Endothelial cell of umbilical vein (primary cell): ENCODE measurements at regions not wholly inside any gene's neighbourhood (a gene's known extent, or its start where the extent isn't known, plus 50 kb on each side); places are given as distances from the start of the nearest gene placed in this dataset.

ENCODE experiments used
- BruUV-seq: library from RNA; stranded (reverse); fragments of 400-500 nt; replicated peaks from 2 replicates; lab custom pipeline; 2021; lab: Mats Ljungman, UMichigan
- CTCF ChIA-PET: fragments of 300-600, 350-600 bp; sonication (Branson Sonifier 250); formaldehyde crosslinking; loops from one replicate; lab custom pipeline; 2021; ENCODE audit warnings: antibody characterized with exemption, inconsistent platforms; lab: Charles Lee
- POLR2A ChIA-PET: fragments of 300-600, 350-600 bp; sonication (Branson Sonifier 250); formaldehyde crosslinking; loops from one replicate; lab custom pipeline; 2021; ENCODE audit warnings: antibody characterized with exemption, inconsistent platforms; lab: Charles Lee
- DNase-seq: peaks from one replicate; pipeline ENCODE4 v3.0.0-alpha.2; 2011; ENCODE audit warnings: low read depth, low spot score
- FAIRE-seq: peaks from 2 replicates; lab custom pipeline; 2011; peaks lifted over from hg19 to GRCh38; lab: Jason Lieb, UNC
- H2AFZ ChIP-seq: 2 replicates; pipeline ENCODE4 v1.6.0; 2012; ENCODE audit warnings: low read depth, low read length, control low read depth, inconsistent platforms
- H3K27ac ChIP-seq: 2 replicates; pipeline ENCODE4 v1.5.1; 2011; ENCODE audit warnings: low read depth, mild to moderate bottlenecking, control low read depth, low read length, moderate library complexity; ENCODE audit not compliant: insufficient read depth
- H3K27me3 ChIP-seq, 2 experiments: 2 replicates each; pipeline versions ENCODE4 v1.6.0 to v1.6.1; 2011; ENCODE audit warnings: low read length in 2 of 2, mixed read lengths in 1 of 2; ENCODE audit not compliant: control insufficient read depth in 2 of 2, insufficient read depth in 2 of 2
- H3K36me3 ChIP-seq, 2 experiments: 2 replicates in 1 of 2; 3 replicates in 1 of 2; pipeline ENCODE4 v1.5.1; 2011; ENCODE audit warnings: low read length in 2 of 2, mild to moderate bottlenecking in 1 of 2, moderate library complexity in 1 of 2; ENCODE audit not compliant: control insufficient read depth in 2 of 2, insufficient read depth in 2 of 2; ENCODE audit errors: extremely low read depth in 1 of 2
- H3K4me1 ChIP-seq: 3 replicates; pipeline ENCODE4 v1.5.1; 2011; ENCODE audit warnings: mild to moderate bottlenecking, low read length; ENCODE audit not compliant: control insufficient read depth, insufficient read depth; ENCODE audit errors: extremely low read depth
- H3K4me2 ChIP-seq: 2 replicates; pipeline ENCODE4 v1.6.1; 2011; ENCODE audit warnings: low read length, control low read depth, mixed read lengths; ENCODE audit not compliant: insufficient read depth
- H3K4me3 ChIP-seq, 3 experiments: fragments of 200-600 bp in 1 of 3; sonication (generic), shearing (Covaris generic) in 1 of 3; replicated peaks in 1 of 3; 2 replicates each; pipeline ENCODE4 v1.5.1; 2011 to 2016; ENCODE audit warnings: control low read depth in 3 of 3, low read length in 3 of 3, mild to moderate bottlenecking in 2 of 3, inconsistent platforms in 1 of 3, low read depth in 1 of 3, moderate library complexity in 1 of 3; ENCODE audit not compliant: insufficient read depth in 1 of 3
- H3K79me2 ChIP-seq: 2 replicates; pipeline ENCODE4 v1.6.0; 2012; ENCODE audit warnings: low read length, inconsistent platforms; ENCODE audit not compliant: control insufficient read depth, insufficient read depth
- H3K9ac ChIP-seq: replicated peaks from 2 replicates; pipeline ENCODE3; 2011; ENCODE audit warnings: low read length, control low read depth; ENCODE audit not compliant: insufficient read depth; ENCODE audit errors: extremely low read depth
- H3K9me1 ChIP-seq: replicated peaks from 3 replicates; pipeline ENCODE4 v1.6.0; 2011; ENCODE audit warnings: mild to moderate bottlenecking, low read length; ENCODE audit not compliant: control insufficient read depth, insufficient read depth; ENCODE audit errors: extremely low read depth
- H3K9me3 ChIP-seq: replicated peaks from 2 replicates; pipeline ENCODE4 v1.5.1; 2012; ENCODE audit warnings: low read length, inconsistent platforms; ENCODE audit not compliant: control insufficient read depth, insufficient read depth
- H4K20me1 ChIP-seq: replicated peaks from 2 replicates; pipeline ENCODE3; 2011; ENCODE audit warnings: mild to moderate bottlenecking, low read length; ENCODE audit not compliant: control insufficient read depth, insufficient read depth; ENCODE audit errors: extremely low read depth
- FOS ChIP-seq: IDR thresholded peaks from 2 replicates; pipeline ENCODE4 v1.6.1; 2011; ENCODE audit warnings: mild to moderate bottlenecking, low read length, moderate library complexity, borderline replicate concordance; ENCODE audit not compliant: insufficient read depth
- JUN ChIP-seq: IDR thresholded peaks from 2 replicates; pipeline ENCODE4 v1.6.1; 2011; ENCODE audit warnings: borderline replicate concordance, low read depth; ENCODE audit not compliant: insufficient read length, insufficient read depth
- POLR2AphosphoS5 ChIP-seq: IDR thresholded peaks from 2 replicates; pipeline ENCODE4 v1.6.1; 2012; ENCODE audit warnings: low read depth, mild to moderate bottlenecking, control low read depth, low read length, moderate library complexity; ENCODE audit not compliant: insufficient read depth
- dilution Hi-C: fragments of 300-500 bp; cut with MboI; formaldehyde crosslinking; loops from one replicate; pipeline ENCODE4 v1.15.0; 2019; ENCODE audit warnings: low sequenced_read_pairs; ENCODE audit not compliant: extremely low pct_ligation_motif_present
- intact Hi-C: fragments of 100-400 bp; cut with micrococcal nuclease; formaldehyde crosslinking; loops from one replicate; pipeline ENCODE4 v1.10.0; 2022

GRCh38 chr2:220569112-220569897 is 941.9 kb downstream of the SLC4A3 start:
- intact Hi-C loops: no loop called here
- no peak overlapping the region for H3K9ac ChIP-seq
- DNase-seq (no peak), FAIRE-seq (no peak)
- H2AFZ ChIP-seq: no peak overlapping the region
- no peak for TF ChIP-seq FOS
- H3K4me3 ChIP-seq: no peak overlapping the region
- H3K79me2 ChIP-seq: no peaks in the 10 kb centered on the region
- H3K27ac ChIP-seq: no peak overlapping the region
- peaks cover 5% of the 10 kb centered on the region for H3K9me3 ChIP-seq
- no peaks in the 10 kb centered on the region for H3K27me3 ChIP-seq
- BruUV-seq: no TSS peak
- ChIA-PET CTCF (no interaction called here), POLR2A (no interaction called here)
- H3K9me1 ChIP-seq: no peaks in the 10 kb centered on the region
- no peaks in the 10 kb centered on the region for H4K20me1 ChIP-seq
- no peaks in the 10 kb centered on the region for H3K36me3 ChIP-seq
- dilution Hi-C loops: no loop called here
- no peaks in the 10 kb centered on the region for H3K4me1 ChIP-seq
- H3K4me2 ChIP-seq: no peak overlapping the region

GRCh38 chr2:220572385-220572784 is 945.0 kb downstream of the SLC4A3 start:
- CTCF ChIA-PET: no interaction called here
- H3K4me1 ChIP-seq: no peaks in the 10 kb centered on the region

More at GRCh38 chr2:220572385-220572784, 945.0 kb downstream of the SLC4A3 start:
- Histone ChIP-seq H3K27ac (no peak overlapping the region), H3K4me3 (no peak overlapping the region), H3K4me2 (no peak overlapping the region), H3K36me3 (no peaks in the 10 kb centered on the region), H3K9me3 (peaks cover 6% of the 10 kb centered on the region), H3K27me3 (no peaks in the 10 kb centered on the region), H3K79me2 (no peaks in the 10 kb centered on the region), H2AFZ (no peak overlapping the region), H3K9ac (no peak overlapping the region), H3K9me1 (no peaks in the 10 kb centered on the region), H4K20me1 (no peaks in the 10 kb centered on the region)
- POLR2A ChIA-PET: no interaction called here
- DNase-seq (no peak), FAIRE-seq (no peak)
- no TSS peak for BruUV-seq
- intact Hi-C loops: no loop called here
- no peak for TF ChIP-seq JUN
- TF ChIP-seq POLR2AphosphoS5: no peak
- dilution Hi-C loops: no loop called here
